GM19324 (cell line): ENCODE measurements at regions not wholly inside any gene's neighbourhood (a gene's known extent, or its start where the extent isn't known, plus 50 kb on each side); places are given as distances from the start of the nearest gene placed in this dataset.
"Not testable (repeated sequence)": the region's sequence is repeated elsewhere in the genome, so short reads cannot be mapped to it uniquely, and the experiment has no call there.

Experiments used
- ATAC-seq: cut with Tn5 transposase; IDR thresholded peaks from one replicate; pipeline ENCODE4 v1.9.1; 2021; ENCODE audit warnings: mild to moderate bottlenecking, moderate library complexity; ENCODE audit not compliant: unreplicated experiment, low FRiP score

GRCh38 chr6:14216946-14217684, 99.5 kb downstream of the CD83 start:
- no peak for ATAC-seq

DNA sequence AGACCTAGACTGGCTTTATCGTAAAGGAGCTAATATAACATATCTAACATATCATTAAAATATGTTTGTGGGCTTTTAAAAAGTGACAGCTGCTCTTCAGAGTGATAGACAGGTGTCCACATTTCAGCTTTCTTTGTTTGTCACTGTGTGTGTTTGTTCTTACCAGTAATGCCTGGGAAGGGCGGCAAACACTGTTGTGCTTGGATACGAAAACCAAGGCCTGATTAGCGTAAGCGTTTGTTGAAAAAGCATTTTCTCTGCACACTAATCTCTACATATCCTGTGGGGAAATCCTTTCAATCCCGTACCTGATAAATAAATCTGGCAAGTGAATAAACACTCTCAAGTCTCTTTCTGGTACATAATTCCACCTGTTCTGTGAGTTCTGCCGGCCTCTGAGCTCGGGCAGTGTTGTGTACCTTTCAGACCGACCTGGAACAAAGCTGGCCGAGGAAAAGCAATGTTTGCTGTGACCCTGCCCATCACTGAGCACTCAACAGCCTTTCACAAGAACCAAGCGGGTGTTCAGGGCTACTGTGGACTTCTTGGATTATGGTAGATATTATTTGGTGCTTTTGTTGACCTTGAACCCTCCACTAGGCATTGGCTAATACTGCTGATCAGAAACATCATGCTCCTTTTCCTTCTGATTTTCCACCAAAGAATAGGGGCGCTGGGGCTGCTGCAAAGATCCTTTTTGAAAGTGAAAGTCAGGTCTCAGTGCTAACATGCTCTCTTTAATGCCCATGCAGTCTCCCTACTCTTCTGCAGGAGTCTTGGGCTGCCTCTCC, 100.4 kb downstream of the CD83 start:
- no peak for ATAC-seq

- ATAC-seq, result no peak
Observed at GRCh38 chr6:14218519-14218800, 100.9 kb downstream of the CD83 start.

- ATAC-seq, result no peak
Observed at GRCh38 chr6:14221564-14222279, 104.2 kb downstream of the CD83 start.

- no peak for ATAC-seq
Observed at GRCh38 chr6:14222956-14223355, 105.4 kb downstream of the CD83 start.

DNA sequence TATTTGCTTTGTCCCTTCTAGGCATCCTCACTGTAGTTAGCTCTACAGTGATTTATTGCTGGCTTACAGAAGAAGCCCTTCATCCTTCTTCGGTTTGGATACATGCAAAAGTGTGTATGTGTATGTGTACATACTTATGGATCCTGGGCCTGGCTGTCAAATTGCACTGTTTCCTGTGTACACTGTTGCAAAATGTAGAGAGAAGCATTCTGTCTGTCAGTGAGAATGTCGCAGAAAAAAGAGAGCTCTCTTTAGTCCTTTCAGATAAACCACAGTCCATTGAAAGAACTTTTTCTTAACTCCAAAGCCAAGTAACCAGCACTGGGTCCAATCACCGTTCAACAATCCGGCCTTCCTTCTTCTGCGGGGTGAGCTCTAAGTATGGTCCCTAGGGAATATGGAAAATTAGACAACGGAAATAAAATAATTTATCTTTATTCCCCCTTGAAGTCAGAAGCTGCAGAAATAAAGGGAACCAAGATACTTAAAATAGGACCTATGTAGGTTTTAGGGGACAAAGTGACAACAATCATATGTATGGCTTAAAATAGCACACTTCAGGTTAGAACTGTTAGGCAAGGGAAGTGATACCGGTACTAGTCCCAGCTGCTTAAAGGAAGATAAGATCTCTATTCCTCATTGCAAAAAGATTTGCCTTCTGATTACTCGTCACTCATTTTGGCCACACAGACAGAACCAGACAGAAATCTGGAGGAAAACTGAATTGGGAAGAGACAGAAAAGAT, 107.0 kb downstream of the CD83 start:
- no peak for ATAC-seq

- no peak for ATAC-seq
Observed at GRCh38 chr6:14226051-14226660, 108.6 kb downstream of the CD83 start.

- no peak for ATAC-seq
Observed at GRCh38 chr6:14228571-14228970, 111.0 kb downstream of the CD83 start.

- no peak for ATAC-seq
Observed at GRCh38 chr6:14231071-14231483, 113.5 kb downstream of the CD83 start.

DNA sequence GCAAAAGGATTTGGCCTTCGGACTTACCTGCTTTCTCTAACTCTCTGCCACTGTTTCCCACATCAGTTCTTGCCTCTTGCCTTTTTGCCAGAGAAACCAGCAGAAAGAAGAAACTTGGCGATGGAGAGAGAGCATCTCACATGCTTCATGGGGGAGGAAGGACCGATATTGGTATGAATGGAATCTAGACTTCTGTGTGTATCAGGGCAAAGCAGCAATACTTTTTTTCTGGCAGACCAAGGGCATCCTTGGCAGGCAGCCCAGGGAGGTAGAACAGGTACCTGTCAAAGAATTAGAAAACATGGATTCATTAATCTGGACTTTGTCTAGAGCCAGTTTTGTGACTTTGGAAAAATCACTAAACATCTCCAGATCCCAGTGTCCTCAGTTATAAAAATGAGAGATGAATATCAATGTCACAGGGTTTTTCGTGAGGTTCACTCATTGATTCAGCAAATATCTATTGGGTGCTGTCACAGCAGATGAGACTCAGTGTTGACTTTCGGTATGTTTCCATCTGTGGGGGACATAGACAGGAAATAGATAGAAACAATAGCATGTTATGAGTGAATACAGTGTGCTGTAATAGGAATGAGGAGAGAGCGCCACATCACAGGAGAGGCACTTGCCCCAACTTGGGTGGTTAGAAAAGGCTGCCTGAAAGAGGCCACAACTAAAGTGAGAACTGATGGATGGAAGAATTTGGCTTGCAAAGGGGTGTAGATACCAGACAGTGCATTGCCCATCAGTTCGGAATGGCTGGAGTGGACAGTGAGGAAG, 114.1 kb downstream of the CD83 start:
- no peak for ATAC-seq

DNA sequence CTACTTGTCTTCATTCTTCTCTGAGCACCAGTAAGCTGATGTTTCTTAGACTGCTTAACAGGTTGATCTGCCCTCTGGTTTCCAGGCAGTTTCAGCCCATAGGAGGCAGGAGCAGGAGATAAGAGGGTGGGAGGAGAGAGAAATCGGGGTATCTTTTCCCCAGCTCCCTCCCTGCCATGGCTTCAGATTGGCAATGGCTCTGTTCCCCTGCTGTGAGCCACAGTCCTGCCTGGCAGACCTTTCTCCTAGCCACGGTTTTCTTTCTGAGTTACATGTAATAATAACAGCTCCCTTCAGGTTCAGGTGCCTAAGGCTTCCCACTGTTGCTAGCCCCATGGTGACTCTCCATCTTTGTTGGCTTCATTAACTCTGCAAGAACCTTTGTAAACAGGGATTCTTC, 115.3 kb downstream of the CD83 start:
- ATAC-seq, result no peak

- no peak for ATAC-seq
Observed at GRCh38 chr6:14235653-14236356, 118.2 kb downstream of the CD83 start.

DNA sequence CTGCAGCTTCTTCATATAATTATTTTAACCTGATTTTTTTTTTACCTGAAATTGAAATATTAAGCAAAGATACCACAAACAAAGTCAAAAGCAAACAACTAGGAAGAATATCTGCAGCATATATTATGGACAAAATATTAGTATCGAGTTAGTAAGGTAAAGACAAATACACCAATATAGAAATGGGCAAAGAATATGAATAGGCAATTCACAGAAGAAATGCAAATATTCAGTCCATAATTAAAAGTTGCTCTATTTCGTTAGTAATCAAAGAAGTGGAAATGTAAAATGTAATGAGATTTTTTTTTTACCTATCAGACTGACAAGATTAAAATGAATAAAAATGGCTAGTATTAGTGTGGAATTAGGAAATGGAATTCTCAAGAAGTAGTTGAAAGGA, 121.5 kb downstream of the CD83 start:
- no peak for ATAC-seq

- no peak for ATAC-seq
Observed at GRCh38 chr6:14240411-14241166, 123.0 kb downstream of the CD83 start.

DNA sequence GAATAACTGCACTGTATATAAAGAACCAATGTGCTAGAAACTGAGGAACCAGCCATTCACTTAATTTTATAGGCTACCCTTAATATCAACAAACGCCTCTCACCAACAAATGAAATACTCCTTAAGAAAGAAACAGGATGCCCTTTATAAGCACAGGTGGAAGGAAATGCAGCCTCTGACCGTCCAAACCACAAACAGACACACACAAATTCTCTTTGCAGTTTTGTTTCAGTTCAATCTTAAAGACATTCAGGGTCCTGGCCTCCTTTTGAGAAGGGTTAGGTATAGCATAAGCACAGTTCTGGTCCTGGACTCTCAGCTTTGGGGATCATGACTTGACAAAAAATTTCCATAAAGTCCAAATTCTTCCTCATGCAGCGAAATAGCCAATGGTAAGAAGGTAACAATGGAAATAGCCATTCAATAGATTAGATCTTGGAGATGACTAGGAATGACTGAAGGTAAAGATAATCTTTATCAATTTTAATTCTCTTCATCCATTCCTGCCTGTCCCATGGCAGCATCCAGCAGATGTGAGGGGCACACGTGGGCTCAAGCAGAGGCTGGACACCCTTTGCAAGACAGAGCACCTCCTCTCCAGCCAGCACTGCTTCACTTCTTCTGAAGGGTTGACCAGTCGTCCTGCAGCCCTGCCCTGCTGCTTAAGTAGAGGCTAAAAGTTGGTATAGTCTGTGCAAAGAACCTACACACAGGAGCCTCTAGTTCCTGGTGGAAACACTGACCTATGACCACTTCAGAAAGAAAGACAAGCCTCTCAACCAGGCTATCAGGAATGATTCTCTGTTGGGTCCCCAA, 123.9 kb downstream of the CD83 start:
- no peak for ATAC-seq

DNA sequence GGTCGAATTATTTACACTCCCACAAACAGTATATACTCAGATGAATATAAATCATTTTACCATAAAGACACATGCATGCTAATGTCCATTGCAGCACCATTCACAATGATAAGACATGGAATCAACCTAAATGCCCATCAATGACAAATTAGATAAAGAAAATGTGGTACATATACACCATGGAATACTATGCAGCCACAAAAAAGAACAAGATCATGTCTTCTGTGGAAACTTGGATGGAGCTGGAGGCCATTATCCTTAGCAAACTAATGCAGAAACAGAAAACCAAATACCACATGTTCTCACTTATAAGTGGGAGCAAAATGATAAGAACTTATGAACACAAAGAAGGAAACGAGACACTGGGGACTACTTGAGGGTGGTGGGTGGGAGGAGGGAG, 125.3 kb downstream of the CD83 start:
- not testable (repeated sequence) for ATAC-seq

- ATAC-seq, result no peak
Observed at GRCh38 chr6:14243597-14243996, 126.0 kb downstream of the CD83 start.

DNA sequence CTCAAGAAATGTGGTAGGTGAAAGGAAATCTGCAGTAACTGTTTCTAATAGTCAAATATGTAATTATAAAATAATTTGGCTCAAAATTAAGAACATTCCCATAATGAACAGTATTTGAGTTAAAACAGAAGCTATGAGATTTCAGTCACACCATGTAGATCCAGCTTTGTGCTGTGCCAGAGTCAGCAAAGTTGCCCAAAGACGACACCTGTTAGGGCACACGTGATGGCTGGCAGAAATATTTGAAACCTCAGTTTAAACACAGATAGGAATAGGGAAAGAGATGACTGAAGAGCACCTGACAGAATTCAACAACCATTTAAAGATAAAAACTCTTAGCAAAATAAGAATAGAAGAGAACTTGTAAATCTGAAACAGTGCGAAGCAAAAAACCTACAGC, 129.3 kb downstream of the CD83 start:
- no peak for ATAC-seq
